NCI-H2107 (cell line): ENCODE measurements at regions not wholly inside any gene's neighbourhood (a gene's known extent, or its start where the extent isn't known, plus 50 kb on each side); places are given as distances from the start of the nearest gene placed in this dataset.
"Not testable (repeated sequence)": the region's sequence is repeated elsewhere in the genome, so short reads cannot be mapped to it uniquely, and the experiment has no call there.

Experiments used
- DNase-seq: peaks from one replicate; lab custom pipeline; 2025; lab: John Stamatoyannopoulos, UW

GRCh38 chr6:93654548-93654947 is 235.2 kb upstream of the EPHA7 start:
- DNase-seq = no peak

DNA sequence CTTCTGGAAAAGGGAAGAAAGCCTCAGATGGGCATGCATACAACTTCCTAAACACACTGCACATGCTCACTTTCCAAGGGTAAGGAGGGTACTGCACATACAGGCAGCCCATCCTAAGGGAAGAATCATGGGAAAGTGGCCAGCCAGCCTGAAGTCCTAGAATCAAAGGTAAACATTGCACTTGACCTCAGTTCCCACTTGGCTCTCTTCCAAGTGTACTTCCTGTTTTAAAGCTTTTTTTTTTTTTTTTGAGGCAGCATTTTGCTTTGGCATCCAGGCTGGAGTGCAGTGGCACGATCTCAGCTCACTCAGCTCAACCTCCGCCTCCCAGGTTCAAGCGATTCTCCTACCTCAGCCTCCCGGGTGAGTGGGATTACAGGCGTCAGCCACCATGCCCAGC is 225.3 kb upstream of the EPHA7 start:
- no peak for DNase-seq

DNA sequence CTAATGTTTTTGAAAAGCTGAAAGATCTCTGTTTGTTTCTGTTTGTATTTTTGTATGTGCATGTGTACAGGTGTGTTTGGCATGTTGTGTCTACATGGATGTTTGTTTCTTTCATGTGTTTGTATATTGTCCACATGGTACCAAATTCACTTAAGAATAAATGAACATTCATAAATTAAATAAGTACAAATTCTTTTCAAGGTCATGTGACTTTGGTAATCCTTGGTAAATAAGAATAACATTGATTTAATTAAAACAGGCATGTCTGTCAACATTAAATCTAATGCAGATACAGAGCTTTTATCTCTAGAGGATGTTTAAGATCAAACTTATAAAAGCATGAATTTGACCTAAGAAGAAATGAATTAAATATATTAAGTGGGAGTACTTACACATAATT is 219.8 kb upstream of the EPHA7 start:
- no peak for DNase-seq

DNA sequence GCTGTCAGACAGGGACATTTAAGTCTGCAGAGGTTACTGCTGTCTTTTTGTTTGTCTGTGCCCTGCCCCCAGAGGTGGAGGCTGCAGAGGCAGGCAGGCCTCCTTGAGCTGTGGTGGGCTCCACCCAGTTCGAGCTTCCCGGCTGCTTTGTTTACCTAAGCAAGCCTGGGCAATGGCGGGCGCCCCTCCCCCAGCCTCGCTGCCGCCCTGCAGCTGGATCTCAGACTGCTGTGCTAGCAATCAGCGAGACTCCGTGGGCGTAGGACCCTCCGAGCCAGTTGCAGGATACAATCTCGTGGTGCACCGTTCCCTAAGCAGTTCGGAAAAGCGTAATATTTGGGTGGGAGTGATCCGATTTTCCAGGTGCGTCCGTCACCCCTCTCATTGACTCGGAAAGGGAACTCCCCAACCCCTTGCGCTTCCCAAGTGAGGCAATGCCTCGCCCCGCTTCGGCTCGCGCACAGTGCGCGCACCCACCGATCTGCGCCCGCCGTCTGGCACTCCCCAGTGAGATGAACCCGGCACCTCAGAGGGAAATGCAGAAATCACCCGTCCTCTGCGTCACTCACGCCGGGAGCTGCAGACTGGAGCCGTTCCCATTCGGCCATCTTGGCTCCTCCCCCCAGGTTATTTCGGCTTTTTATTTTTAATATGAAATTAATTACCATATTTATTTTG is 217.8 kb upstream of the EPHA7 start:
- DNase-seq = not testable (repeated sequence)

- DNase-seq = no peak
Observed at GRCh38 chr6:93624408-93624807, 205.0 kb upstream of the EPHA7 start.

GRCh38 chr6:93621442-93621841 is 202.1 kb upstream of the EPHA7 start:
- DNase-seq = no peak

DNA sequence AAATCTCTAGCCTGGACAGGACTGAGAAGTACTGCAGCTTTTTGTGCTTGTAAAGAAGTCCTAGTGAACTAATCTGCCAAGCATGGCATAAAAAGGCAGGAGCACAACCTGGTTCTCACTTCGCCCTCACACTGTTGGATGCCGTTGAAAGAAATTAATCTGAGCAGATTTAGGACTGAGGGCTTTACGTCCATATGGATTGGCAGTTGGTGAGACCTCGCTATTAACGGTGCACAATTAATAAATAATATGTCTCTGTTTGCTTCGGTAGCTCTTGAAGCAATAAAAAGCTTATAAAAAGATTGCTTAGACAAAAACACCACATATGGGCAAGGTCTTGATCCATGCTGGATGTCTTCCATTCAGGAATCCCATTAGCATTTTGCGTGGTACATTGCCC is 185.6 kb upstream of the EPHA7 start:
- DNase-seq = no peak

- no peak for DNase-seq
Observed at GRCh38 chr6:93592417-93592816, 173.1 kb upstream of the EPHA7 start.

- DNase-seq = no peak
Observed at GRCh38 chr6:93586306-93586705, 166.9 kb upstream of the EPHA7 start.

- no peak for DNase-seq
Observed at GRCh38 chr6:93584300-93584699, 164.9 kb upstream of the EPHA7 start.

DNA sequence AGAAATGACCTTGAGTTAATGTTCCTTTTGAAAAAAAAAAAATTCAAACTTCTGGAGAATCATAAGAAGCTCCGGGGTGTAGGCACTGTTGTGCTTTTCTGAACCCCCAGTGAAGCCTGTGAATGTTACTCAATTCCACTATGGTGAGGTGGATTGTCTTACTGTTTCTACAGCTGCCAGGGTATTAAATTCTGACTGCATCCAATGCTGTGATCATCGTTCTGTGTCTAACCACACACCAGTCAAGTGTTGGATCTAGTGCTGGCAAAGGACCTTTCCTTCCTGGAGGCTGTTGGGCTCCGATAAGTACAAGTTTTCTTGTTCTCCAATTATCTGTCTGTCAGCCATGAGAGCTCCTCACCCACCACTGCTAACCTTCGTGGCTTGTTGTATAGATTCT is 162.0 kb upstream of the EPHA7 start:
- DNase-seq = peak; percentile 45

- DNase-seq = no peak
Observed at GRCh38 chr6:93580446-93580845, 161.1 kb upstream of the EPHA7 start.

DNA sequence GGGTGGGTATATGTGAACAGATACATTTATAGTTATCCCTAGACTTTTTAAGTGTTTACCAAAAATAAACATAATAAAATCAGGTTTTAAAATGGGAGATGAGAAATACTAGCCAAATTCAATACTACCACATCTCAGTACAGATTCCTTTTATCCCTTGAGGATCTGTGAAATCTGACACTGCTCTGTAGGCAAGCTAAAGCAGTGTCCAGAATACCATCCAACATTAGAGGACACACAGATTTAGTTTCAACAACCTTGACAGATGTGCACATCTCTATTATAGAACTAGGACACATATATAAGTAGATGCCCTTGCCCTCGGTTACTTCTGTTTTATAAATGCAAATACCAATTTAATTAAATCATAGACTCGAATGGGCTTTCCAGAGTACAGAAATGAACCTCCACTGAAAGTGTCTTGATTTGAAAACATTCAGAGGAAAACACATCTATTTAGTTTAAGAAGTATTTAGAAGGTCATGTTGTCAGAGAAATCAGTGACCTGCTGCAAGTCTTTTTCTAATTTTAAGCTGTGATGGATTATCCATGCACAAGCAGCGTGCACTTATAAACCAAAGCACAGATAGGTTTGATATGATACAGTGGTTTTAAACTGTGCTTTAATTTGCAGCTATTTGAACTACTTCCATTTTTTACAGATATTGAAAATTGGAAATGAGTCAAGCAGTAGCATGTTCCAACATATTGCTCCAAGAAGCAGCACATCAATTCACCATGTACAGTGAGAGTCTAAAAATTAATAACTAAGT is 156.3 kb upstream of the EPHA7 start:
- DNase-seq = no peak

DNA sequence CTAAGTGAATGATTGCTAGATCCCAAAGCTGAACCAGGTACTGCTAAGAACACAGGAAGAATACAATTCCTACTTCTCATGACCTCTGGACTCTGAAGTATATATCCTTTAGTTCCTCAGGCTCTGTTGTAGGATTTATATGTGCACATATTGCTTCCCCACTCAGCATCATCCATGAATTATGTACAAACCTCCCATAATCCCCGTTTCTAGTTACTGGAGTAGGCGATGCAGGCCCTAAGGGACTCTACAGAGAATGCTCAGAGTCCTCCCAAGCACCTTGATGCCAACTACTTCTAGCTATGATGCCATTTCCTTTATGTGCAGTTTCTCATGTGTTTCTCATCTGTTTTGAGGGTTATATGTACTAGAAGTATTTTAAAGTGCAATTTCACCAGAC is 154.9 kb upstream of the EPHA7 start:
- no peak for DNase-seq

- no peak for DNase-seq
Observed at GRCh38 chr6:93571346-93571745, 152.0 kb upstream of the EPHA7 start.

- no peak for DNase-seq
Observed at GRCh38 chr6:93568169-93568568, 148.8 kb upstream of the EPHA7 start.

DNA sequence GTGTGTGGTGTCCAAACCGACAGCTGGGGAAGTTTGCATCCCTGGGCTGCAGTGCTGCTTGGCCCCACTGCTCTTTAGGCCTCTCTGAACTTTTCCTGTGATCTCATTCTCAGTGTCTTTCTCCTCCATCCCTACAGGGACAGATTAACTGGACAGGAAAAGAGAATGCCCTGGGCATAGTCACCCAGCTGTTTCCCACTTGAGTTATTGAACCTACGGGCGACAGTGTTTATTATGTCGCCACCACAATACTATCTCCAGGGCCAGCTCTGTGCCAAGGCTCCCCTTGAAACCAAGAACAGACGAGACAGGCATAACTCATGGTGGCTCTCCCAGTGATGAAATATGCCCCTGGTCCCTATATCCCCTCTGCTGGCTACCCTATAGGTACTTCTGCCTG is 147.8 kb upstream of the EPHA7 start:
- no peak for DNase-seq

DNA sequence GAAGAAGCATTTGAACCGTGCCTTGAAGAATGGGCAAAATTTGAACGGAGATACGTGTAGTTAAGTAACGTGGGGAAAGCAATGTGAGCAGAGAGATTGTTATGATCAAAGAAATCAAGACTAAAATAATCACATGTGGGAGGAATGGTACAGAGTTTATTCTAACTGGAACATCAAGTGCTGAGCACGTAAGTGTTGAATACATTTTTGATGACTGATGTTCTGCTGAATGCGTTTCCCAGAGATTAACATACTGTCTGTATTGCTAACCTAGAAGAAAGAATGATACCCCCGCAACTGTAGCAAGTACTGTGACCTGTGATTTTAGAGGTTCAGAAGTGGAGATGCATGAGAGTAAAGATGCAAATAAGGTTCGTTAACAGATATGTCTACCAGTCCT is 146.9 kb upstream of the EPHA7 start:
- no peak for DNase-seq

- no peak for DNase-seq
Observed at GRCh38 chr6:93562582-93562981, 143.2 kb upstream of the EPHA7 start.

DNA sequence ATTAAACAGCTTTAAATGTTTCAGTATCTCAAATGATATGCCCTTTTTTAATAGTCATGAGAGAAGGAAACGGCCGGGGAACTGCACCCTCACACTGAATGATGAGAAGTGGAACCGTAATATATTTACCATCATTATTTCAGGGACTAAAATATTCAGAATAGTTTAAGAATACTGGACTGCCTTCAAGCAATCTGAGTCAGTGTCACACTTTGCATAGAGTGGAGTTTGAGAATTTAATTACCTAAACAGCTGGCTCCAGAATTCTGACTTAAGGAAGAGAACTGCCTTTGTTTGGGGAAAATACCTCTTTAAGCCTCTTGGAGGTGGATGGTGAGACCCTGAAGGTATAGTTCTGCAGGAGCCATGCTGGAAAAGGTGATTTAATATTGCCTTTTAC is 135.9 kb upstream of the EPHA7 start:
- no peak for DNase-seq

GRCh38 chr6:93554018-93554417 is 134.7 kb upstream of the EPHA7 start:
- no peak for DNase-seq

- DNase-seq = no peak
Observed at GRCh38 chr6:93550551-93551276, 131.4 kb upstream of the EPHA7 start.

DNA sequence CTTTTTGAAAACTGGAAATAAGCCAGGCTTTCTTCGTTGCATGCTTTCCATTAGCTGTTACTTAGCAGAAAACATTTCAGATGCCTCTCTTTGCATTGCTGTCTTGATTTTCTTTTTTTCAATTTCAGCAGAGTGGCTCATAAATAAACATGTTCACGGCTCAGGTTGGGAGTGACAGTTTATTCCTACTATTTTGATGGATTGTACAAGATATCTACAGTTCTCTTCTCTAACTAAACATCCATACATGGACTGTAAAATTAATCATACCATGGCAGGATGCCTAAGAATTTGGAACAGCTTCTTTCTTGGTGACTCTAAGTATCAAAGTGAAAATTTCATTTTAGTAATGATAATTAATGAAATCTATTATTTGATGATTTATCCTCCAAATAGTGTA is 130.5 kb upstream of the EPHA7 start:
- no peak for DNase-seq
